Esophagus muscularis mucosa (tissue), 4 donors: ENCODE measurements at regions not wholly inside any gene's neighbourhood (a gene's known extent, or its start where the extent isn't known, plus 50 kb on each side); places are given as distances from the start of the nearest gene placed in this dataset.

Source experiments
- CTCF ChIP-seq, 3 experiments: fragments of 200-600 bp in 2 of 3; fragments of 450-650 bp in 1 of 3; sonication (generic) in 2 of 3; IDR thresholded peaks; one replicate each; pipeline ENCODE4 v1.5.1; 2017 to 2019; ENCODE audit warnings: antibody characterized with exemption in 3 of 3, mild to moderate bottlenecking in 2 of 3, moderate library complexity in 1 of 3
- EP300 ChIP-seq: sonication (generic); formaldehyde crosslinking; IDR thresholded peaks from one replicate; pipeline ENCODE4 v1.6.1; 2017; ENCODE audit warnings: antibody characterized with exemption
- POLR2A ChIP-seq: fragments of 450-650 bp; IDR thresholded peaks from one replicate; pipeline ENCODE4 v1.6.1; 2017; ENCODE audit warnings: antibody characterized with exemption, moderate library complexity, mild to moderate bottlenecking, low read depth
- POLR2AphosphoS5 ChIP-seq, 2 donors: sonication (generic); formaldehyde crosslinking; IDR thresholded peaks; one replicate each; pipeline ENCODE4 v1.6.1; 2017; ENCODE audit warnings: antibody characterized with exemption in 2 of 2

GRCh38 chr5:18321262-18321942 is 687.1 kb downstream of the TAF11L14 start:
- TF ChIP-seq CTCF (IDR thresholded peaks at IDR 0.05) = no peak
- TF ChIP-seq POLR2A = no peak
- TF ChIP-seq POLR2AphosphoS5 (IDR thresholded peaks at IDR 0.05) = no peak
- TF ChIP-seq EP300 = no peak
